HuH-7 (cell line): ENCODE measurements at regions not wholly inside any gene's neighbourhood (a gene's known extent, or its start where the extent isn't known, plus 50 kb on each side); places are given as distances from the start of the nearest gene placed in this dataset.

Source experiments
- DNase-seq: peaks from one replicate; pipeline ENCODE4 v3.0.0; 2011; ENCODE audit warnings: low spot score

- no peak for DNase-seq
These were observed 134.5 kb downstream of the BAMBI start for GRCh38 chr10:28811639-28812349.

GRCh38 chr10:28812384-28813372 lies 135.4 kb downstream of the BAMBI start:
- DNase-seq, result no peak

- DNase-seq, result no peak
These were observed 138.4 kb downstream of the BAMBI start for GRCh38 chr10:28815681-28816080.

GRCh38 chr10:28822719-28823464 lies 145.6 kb downstream of the BAMBI start:
- DNase-seq, result peak; percentile 59

GRCh38 chr10:28823501-28824075 lies 146.3 kb downstream of the BAMBI start:
- DNase-seq, result no peak

GRCh38 chr10:28833313-28833712 lies 156.0 kb downstream of the BAMBI start:
- DNase-seq, result no peak

- no peak for DNase-seq
These were observed 159.1 kb downstream of the BAMBI start for GRCh38 chr10:28836435-28836743.

- DNase-seq, result no peak
These were observed 160.5 kb downstream of the BAMBI start for GRCh38 chr10:28837613-28838390.

- DNase-seq, result peak; percentile 28
These were observed 161.6 kb downstream of the BAMBI start for GRCh38 chr10:28838908-28839307.

GRCh38 chr10:28839600-28840007 lies 162.3 kb downstream of the BAMBI start:
- DNase-seq, result no peak

- no peak for DNase-seq
These were observed 162.9 kb downstream of the BAMBI start for GRCh38 chr10:28840202-28840601.

- no peak for DNase-seq
These were observed 163.7 kb downstream of the BAMBI start for GRCh38 chr10:28840971-28841370.

GRCh38 chr10:28841625-28842024 lies 164.3 kb downstream of the BAMBI start:
- DNase-seq, result no peak

- no peak for DNase-seq
These were observed 165.0 kb downstream of the BAMBI start for GRCh38 chr10:28842321-28842720.

- DNase-seq, result no peak
These were observed 167.8 kb downstream of the BAMBI start for GRCh38 chr10:28845009-28845682.

- DNase-seq, result no peak
These were observed 172.0 kb downstream of the BAMBI start for GRCh38 chr10:28849309-28849708.

- DNase-seq, result no peak
These were observed 172.5 kb downstream of the BAMBI start for GRCh38 chr10:28849821-28850220.

- no peak for DNase-seq
These were observed 173.5 kb downstream of the BAMBI start for GRCh38 chr10:28850784-28851183.

GRCh38 chr10:28853195-28853594 lies 175.9 kb downstream of the BAMBI start:
- DNase-seq, result no peak

- no peak for DNase-seq
These were observed 179.8 kb downstream of the BAMBI start for GRCh38 chr10:28857164-28857563.

- no peak for DNase-seq
These were observed 181.3 kb downstream of the BAMBI start for GRCh38 chr10:28858646-28859045.
